Heart right ventricle (tissue), 16 donors: ENCODE measurements at regions not wholly inside any gene's neighbourhood (a gene's known extent, or its start where the extent isn't known, plus 50 kb on each side); places are given as distances from the start of the nearest gene placed in this dataset.

Experiments used
- ATAC-seq, 8 donors: fragments of 200-7000 bp; cut with Tn5 transposase; one replicate each; pipeline ENCODE4 v1.9.1; 2020; ENCODE audit warnings: mild to moderate bottlenecking in 8 of 8, moderate library complexity in 8 of 8, moderate number of reproducible peaks in 1 of 8
- DNase-seq, 2 donors: peaks; one replicate each; pipeline ENCODE4 v3.0.0-alpha.2; 2020
- H3K27ac ChIP-seq, 10 donors: fragments of 200-600 bp; sonication (generic) in 2 of 10; one replicate each; pipeline versions ENCODE4 v1.5.0 to v1.8.0; 2020 to 2022; ENCODE audit warnings: mild to moderate bottlenecking in 3 of 10
- H3K27me3 ChIP-seq, 7 donors: fragments of 200-600 bp; one replicate each; pipeline ENCODE4 v1.8.0; 2021 to 2022; ENCODE audit warnings: mild to moderate bottlenecking in 2 of 7
- H3K36me3 ChIP-seq, 9 donors: fragments of 200-600 bp; sonication (generic) in 1 of 9; one replicate each; pipeline versions ENCODE4 v1.5.0 to v1.8.0; 2020 to 2022; ENCODE audit warnings: mild to moderate bottlenecking in 2 of 9
- H3K4me1 ChIP-seq, 9 donors: fragments of 200-600 bp; sonication (generic) in 1 of 9; one replicate each; pipeline versions ENCODE4 v1.5.0 to v1.8.0; 2020 to 2022; ENCODE audit warnings: mild to moderate bottlenecking in 4 of 9
- H3K4me3 ChIP-seq, 10 donors: fragments of 200-600 bp; sonication (generic) in 2 of 10; one replicate each; pipeline versions ENCODE4 v1.5.0 to v1.8.0; 2020 to 2022; ENCODE audit warnings: mild to moderate bottlenecking in 7 of 10, moderate library complexity in 2 of 10
- H3K9me3 ChIP-seq, 11 donors: fragments of 200-600 bp in 10 of 11; sonication (generic) in 2 of 11; one replicate each; pipeline versions ENCODE4 v1.5.0 to v1.8.0; 2013 to 2022; ENCODE audit warnings: mild to moderate bottlenecking in 2 of 11, control low read depth in 1 of 11, moderate library complexity in 1 of 11
- CTCF ChIP-seq, 9 donors: fragments of 200-600 bp; sonication (generic) in 2 of 9; IDR thresholded peaks; one replicate each; pipeline versions ENCODE4 v1.5.0 to v1.8.0; 2021 to 2022; ENCODE audit warnings: antibody characterized with exemption in 9 of 9, mild to moderate bottlenecking in 5 of 9, moderate library complexity in 1 of 9
- WGBS, 2 donors: extraction: QIAGEN DNeasy Blood & Tissue Kit; methylation state at CpG; one replicate each; pipeline ENCODE4 v1.1.7; 2013; ENCODE audit warnings: inconsistent platforms in 1 of 2; 5-methylcytosine and 5-hydroxymethylcytosine counted together
- intact Hi-C, 10 donors: fragments of 100-400 bp; cut with DNase I; formaldehyde crosslinking; loops; one replicate each; pipeline versions ENCODE4 v1.11.1 to v1.14.2; 2022
- donor health status: Arrhythmogenic right ventricular cardiomyopathy.
- donor health status: ischemic (EF 13 %, LVEDD 7.1; RV severe dilation, severe dysfunction).
- donor health status: healthy with polysubstance abuse.
- donor health status: DM: no; HTN: yes; CAD: no.
- donor health status: DM: no; HTN: no; CAD: no.
- donor health status: ischemic (EF 25% LVEDD 6.9; RV normal size, moderate dysfunction).
- donor health status: ischemic (EF 25% LVEDD 5.7; RV mildly dilated, moderate dysfunction).
- donor health status: healthy.
- donor health status: DM: yes; HTN: yes; CAD: no.
- donor health status: Ischemic cardiomyopathy.
- donor health status: ischemic (EF 35%, LVEDD 5.7; RV mildly dilated, moderate dysfunction).
- donor health status: nonischemic (EF 11% LVEDD 7.7; RV severe dilation, severe dysfunction).
- donor health status: DM: yes; HTN: yes; CAD: no.
- donor health status: PGD.
- donor health status: ischemic (EF 29% LVEDD 5.4; RV normal size, mild dysfunction).
- donor health status: nonischemic (EF 23%, LVEDD 6.1; RV moderate dilation, normal function).

- DNase-seq (no peak), ATAC-seq (no peak)
- intact Hi-C loops: no loop called here
- Histone ChIP-seq H3K4me3 (no peak overlapping the region), H3K36me3 (no peaks in the 10 kb centered on the region), H3K4me1 (no peaks in the 10 kb centered on the region), H3K27me3 (no peaks in the 10 kb centered on the region), H3K27ac (no peak overlapping the region), H3K9me3 (peaks cover 0 to 8% (median under 1%) of the 10 kb centered on the region in 11 donors)
- WGBS, 2 donors: 32 to 40% methylated on average over 4 of the region's 4 CpGs
- no peak for TF ChIP-seq CTCF (IDR thresholded peaks at IDR 0.05)
Observed at GRCh38 chr4:126004941-126005340, 690.2 kb downstream of the FAT4 start.

- intact Hi-C loops: no loop called here
- TF ChIP-seq CTCF (IDR thresholded peaks at IDR 0.05): no peak
- no peaks in the 10 kb centered on the region for H3K4me1 ChIP-seq
- H3K27ac ChIP-seq: no peak overlapping the region
- no peak for ATAC-seq
- H3K36me3 ChIP-seq: no peaks in the 10 kb centered on the region
- no peak overlapping the region for H3K4me3 ChIP-seq
- no peak for DNase-seq
- 95 to 96% methylated on average over 3 of the region's 3 CpGs for WGBS, 2 donors
- H3K9me3 ChIP-seq: peaks cover 0 to 23% (median 8%) of the 10 kb centered on the region in 11 donors
- H3K27me3 ChIP-seq: no peaks in the 10 kb centered on the region
Observed at GRCh38 chr4:126007142-126007541, 692.4 kb downstream of the FAT4 start.

GRCh38 chr4:126012691-126013290 is 698.0 kb downstream of the FAT4 start:
- DNase-seq (no peak), ATAC-seq (no peak)
- 85 to 88% methylated on average over 3 of the region's 3 CpGs for WGBS, 2 donors
- intact Hi-C loops: no loop called here
- no peak for TF ChIP-seq CTCF (IDR thresholded peaks at IDR 0.05)
- peaks cover 0 to 26% (median 8%) of the 10 kb centered on the region in 11 donors for H3K9me3 ChIP-seq
- no peaks in the 10 kb centered on the region for H3K27me3 ChIP-seq
- no peaks in the 10 kb centered on the region for H3K36me3 ChIP-seq
- H3K4me1 ChIP-seq: no peaks in the 10 kb centered on the region
- H3K27ac ChIP-seq: no peak overlapping the region
- H3K4me3 ChIP-seq: no peak overlapping the region

- ATAC-seq (no peak), DNase-seq (no peak)
- H3K36me3 ChIP-seq: no peaks in the 10 kb centered on the region
- peaks cover 0 to 4% (median 0%) of the 10 kb centered on the region in 11 donors for H3K9me3 ChIP-seq
- H3K27me3 ChIP-seq: no peaks in the 10 kb centered on the region
- no peak overlapping the region for H3K27ac ChIP-seq
- no peak for TF ChIP-seq CTCF (IDR thresholded peaks at IDR 0.05)
- no peak overlapping the region for H3K4me3 ChIP-seq
- intact Hi-C loops: no loop called here
- 88 to 100% methylated on average over 1 of the region's 1 CpG for WGBS, 2 donors
- H3K4me1 ChIP-seq: no peaks in the 10 kb centered on the region
Observed at GRCh38 chr4:126018274-126018673, 703.5 kb downstream of the FAT4 start.
